Erythroblast (primary cell): ENCODE measurements at regions not wholly inside any gene's neighbourhood (a gene's known extent, or its start where the extent isn't known, plus 50 kb on each side); places are given as distances from the start of the nearest gene placed in this dataset.
"Not testable (repeated sequence)": the region's sequence is repeated elsewhere in the genome, so short reads cannot be mapped to it uniquely, and the experiment has no call there.

ENCODE experiments used
- GATA1 ChIP-seq: IDR thresholded peaks from 2 replicates; pipeline ENCODE4 v1.6.1; 2011; ENCODE audit warnings: low read depth, mild to moderate bottlenecking, control low read depth, low read length, moderate library complexity
- POLR2A ChIP-seq: IDR thresholded peaks from 2 replicates; pipeline ENCODE4 v1.6.1; 2011; ENCODE audit warnings: mild to moderate bottlenecking, low read length

GRCh38 chr4:75280461-75280860 is 233.7 kb downstream of the RCHY1 start:
- not testable (repeated sequence) for TF ChIP-seq POLR2A, GATA1
